Stimulated activated CD4-positive, alpha-beta T cell treated with anti-CD3 and anti-CD28 coated beads, Interleukin-4, amount 100 ng/mL, for 48 hours (primary cell): ENCODE measurements at regions not wholly inside any gene's neighbourhood (a gene's known extent, or its start where the extent isn't known, plus 50 kb on each side); places are given as distances from the start of the nearest gene placed in this dataset.

Source experiments
- DNase-seq, 2 donors: peaks; one replicate each; pipeline ENCODE4 v3.0.0-alpha.2; 2020; ENCODE audit warnings: low read depth in 2 of 2

GRCh38 chr1:59123081-59123681, 173.7 kb upstream of the FGGY start:
- no peak for DNase-seq

DNA sequence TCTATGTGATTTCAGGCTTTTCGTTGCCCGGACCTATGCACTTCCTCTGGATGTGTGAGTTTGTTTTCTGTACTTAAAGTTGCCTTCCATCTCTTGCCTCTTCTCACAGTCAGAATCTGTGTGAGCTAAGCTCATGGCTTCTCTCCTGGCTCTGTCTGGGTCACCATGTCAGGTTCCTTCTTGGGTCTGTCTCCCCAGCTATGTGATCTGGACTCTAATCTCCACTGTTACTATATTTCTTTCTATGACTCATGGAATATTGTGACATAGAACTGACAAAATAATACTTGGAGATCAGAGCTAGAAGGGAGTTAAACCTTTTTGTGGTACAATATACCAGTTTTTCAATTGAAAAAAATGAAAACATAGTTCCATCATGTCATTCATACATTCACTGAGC, 172.7 kb upstream of the FGGY start:
- DNase-seq, result no peak

DNA sequence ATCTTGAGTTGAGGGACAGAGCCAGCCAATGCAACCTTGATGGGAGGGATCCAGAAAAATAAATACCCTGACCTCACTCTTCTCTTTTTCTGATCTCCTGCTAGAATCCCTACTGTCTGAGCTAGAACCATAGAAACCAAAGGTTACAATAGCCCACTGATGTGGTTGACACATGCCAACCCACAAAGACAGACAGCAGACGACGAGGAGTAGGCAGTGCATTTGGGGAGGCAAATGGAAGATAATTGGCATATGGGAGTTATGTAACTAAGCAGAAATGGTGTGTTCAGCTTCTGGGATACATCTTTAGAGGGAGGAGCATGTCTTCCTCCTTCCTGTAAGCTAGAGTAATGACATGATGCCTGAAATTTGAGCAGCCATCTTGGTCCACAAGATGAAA, 171.7 kb upstream of the FGGY start:
- no peak for DNase-seq

GRCh38 chr1:59125676-59126320, 171.1 kb upstream of the FGGY start:
- DNase-seq, result no peak

DNA sequence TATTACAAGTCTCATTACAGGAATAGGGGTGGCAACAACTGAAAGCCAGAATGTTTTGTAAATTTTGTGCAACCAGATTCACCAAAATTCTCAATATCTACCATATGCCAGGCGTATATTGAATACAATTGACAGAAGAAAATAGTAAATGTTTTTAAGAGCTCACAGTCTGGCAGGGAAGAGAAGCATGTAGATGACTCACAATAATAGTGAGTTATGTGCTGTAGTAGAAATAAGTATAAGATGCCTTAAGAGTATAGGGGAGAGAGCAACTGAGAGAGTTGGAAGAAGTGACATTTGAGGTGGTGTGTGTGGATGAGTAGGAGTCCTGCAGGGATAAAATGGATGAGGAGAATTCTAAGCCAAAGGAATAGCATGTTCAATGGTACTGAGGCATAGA, 170.5 kb upstream of the FGGY start:
- DNase-seq, result no peak

DNA sequence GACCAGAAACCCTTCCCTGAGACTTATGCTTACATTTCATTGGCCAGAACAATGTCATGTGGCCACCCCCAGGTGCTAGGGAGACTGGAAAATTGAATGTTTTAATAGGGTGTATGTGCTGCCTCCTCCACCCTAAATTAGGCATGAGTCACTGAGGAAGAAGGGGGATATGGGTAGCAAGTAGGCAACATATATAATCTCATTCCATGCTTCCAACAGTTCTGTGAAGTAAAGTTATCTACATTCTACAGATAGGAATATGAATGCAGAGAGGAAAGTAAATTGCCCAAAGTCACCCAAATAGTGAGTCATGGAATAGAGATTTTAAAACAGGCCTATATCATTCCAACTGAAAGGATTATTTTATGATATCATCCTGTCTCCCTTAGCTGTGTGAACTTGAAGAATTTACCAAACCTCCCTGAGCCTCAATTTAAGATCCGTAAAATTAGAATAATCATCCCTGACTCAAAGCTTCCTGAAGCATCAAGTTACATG, 168.6 kb upstream of the FGGY start:
- DNase-seq, result no peak

GRCh38 chr1:59128784-59129227, 168.1 kb upstream of the FGGY start:
- no peak for DNase-seq

GRCh38 chr1:59132295-59132694, 164.6 kb upstream of the FGGY start:
- no peak for DNase-seq

DNA sequence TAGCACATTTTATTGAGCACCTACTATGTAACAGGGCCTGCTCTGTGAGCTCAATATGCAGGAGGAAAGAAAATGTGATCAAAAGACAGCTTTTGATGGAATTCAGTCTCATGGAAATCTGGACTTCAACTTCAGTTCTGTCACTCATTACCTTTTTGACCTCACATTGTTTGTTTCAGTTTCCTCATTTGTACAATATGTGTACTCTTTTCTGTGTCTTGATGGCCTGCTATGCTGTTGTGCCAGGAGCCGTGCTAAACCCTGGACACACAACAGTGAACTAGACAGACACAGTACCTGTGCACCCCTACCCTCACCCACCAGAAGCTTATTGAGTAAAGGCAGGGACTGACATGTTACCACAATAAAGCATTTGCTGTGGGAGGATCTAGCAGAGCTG, 162.9 kb upstream of the FGGY start:
- DNase-seq, result no peak

DNA sequence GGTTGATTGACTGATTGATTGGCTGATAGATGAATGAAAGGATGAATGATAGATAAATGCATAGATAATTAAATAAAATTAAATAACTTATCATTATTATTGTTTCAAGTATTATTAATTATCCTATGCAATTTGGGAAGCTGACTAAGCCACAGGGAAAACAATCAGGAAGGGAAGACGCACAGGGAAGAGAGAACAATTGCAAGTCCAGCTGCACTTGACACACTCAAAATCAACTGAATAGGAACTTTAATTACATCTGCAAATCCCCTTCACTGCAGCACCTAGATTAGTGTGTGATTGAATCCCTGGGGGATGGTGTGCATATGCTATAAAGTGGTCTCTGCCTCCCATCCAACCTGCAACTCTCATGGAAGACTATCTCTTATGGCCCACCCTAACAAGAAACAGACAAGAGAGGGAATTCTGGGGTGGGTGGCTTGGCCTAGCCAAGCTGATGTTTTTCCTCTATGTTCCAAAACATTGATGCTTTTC, 161.1 kb upstream of the FGGY start:
- no peak for DNase-seq

GRCh38 chr1:59136541-59137275, 160.2 kb upstream of the FGGY start:
- no peak for DNase-seq

DNA sequence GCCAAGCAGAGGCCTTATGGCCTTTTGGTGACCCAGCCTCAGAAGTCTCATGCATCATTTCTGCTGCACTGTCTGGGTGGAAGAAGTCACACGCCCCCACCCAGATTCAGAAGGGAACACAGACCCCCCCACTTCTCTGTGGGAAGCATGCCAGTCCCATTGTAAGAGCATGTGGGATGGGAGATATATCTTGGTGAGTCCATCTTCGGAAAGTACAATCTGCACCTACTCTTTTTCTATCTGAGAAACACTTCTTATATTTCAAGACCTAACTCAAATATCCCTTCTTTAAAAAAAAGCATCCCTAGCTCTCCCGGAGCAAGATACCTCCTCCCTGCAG, 159.6 kb upstream of the FGGY start:
- no peak for DNase-seq

DNA sequence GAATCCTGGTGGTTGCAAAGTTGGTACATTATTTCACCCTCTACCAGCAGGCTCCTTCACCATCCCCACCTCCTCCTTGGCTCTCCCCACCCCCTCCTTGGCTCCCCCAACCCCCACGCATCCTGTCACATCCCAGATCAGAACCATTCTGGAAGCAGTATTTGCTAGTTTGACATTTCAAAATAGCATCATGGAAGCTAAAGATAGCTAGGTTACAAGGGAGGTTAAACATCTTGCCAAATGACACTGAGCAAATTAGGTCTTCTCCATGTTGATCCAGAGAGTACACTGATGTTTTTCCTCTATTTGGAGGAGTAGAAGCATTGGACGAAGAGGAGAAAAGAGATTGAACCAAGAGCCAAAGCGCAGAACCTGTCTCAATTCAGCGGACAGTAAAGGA, 158.9 kb upstream of the FGGY start:
- DNase-seq, result no peak

DNA sequence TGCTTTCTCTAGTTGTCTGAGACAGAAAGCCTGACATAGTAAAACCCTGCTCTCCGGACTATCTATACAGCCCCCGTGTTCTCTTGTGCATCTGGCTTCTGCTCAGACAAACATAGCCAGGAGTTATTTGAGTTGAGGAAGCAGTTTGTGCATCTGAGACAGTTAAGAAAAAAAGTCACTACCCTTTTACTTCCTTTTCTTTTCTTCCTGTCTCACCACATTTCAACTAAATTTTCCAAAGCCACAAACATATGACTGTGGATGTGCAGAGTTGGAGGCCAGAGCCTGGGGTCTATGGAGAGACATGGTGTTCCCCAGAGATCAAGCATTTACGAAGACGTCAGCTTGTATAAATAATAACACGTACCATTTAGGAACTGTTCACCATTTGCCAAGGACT, 158.5 kb upstream of the FGGY start:
- no peak for DNase-seq

DNA sequence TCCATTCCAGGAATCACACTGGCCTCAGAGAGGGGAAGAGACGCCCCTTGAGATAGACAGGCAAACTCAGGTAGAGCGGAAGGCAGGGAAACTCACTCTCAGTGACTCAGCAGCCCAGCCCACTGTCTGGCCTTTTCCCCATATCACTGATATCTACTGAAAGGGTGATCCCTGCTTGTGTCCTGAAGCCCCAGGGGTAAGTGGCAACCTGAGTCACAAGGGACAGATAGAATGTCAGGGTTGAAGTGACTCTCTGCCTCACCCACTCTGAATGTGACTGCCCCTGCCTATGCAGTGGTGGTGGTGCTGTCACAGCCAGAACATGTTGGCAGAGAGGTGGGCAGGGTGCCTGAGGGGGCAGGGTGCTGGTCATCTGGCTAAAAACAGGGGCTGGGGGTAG, 157.5 kb upstream of the FGGY start:
- DNase-seq, result no peak

DNA sequence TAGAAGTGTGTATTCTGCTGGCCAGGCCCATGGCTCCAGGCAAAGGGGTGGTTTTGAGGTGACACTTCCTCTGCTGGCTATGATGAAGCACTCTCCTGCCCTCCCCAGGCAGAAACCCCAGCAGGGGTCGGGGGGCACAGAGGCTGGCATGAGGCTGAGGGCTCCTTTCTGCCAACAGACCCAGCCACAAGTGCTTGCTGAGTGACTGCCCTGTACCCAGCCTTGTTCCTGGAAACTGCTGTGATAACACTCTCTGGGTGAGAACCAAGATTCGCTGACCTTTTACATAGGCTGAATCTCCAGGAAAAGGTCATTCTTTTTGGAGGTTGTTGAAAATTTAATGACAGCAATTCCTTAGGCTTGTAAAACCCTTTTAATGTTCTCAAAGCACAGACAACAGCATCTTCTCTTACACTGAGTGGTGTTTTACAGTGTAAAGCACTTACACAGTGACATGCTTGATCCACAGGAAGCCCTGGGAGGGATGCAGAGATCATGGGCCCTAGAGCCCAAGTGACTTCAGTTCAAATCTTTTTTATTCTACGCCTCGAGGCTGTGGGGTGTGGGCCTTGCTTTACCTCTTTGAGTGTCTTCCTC, 155.5 kb upstream of the FGGY start:
- no peak for DNase-seq

GRCh38 chr1:59142311-59143132, 154.4 kb upstream of the FGGY start:
- DNase-seq, result no peak

GRCh38 chr1:59143133-59143487, 153.8 kb upstream of the FGGY start:
- DNase-seq, result no peak

DNA sequence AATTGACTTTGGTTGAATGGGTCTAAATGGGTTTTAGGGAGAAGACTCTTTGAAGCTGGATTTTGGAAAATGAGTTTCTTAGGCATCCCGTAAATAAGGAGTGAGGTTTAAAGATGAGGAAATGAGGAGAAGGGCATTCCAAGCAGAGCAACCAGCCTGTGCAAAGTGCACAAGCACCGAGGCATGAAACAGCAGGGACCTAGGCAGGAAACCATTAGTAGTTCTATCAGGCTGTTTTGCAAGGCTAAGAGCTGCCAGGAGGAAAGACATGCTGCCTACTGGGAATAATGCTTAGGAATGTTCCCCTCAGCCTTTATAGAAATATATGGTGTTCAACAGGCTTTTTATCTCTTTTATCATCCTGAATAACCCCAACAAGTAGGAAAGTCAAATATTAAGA, 153.1 kb upstream of the FGGY start:
- DNase-seq, result no peak

- DNase-seq, result no peak
These were observed 151.9 kb upstream of the FGGY start for GRCh38 chr1:59144959-59145358.

DNA sequence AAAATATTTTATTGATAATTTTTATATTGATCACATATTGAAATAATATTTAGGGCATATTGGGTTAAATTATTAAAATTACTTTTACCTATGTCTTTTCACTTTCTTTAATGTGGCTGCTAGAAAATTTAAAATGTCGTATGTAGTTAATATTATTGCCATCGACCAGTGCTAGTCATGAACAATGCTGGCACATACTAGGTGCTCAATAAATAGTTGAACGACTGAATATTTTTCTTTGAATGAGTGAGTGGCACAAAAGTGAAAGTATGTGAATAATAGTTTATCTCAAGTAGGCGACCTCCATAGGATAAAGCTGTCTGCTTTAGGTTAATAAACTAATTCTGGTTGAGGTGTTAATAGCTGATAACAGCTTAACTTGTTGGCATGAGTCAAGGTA, 150.8 kb upstream of the FGGY start:
- DNase-seq, result no peak
